ENCODE measurements at regions not wholly inside any gene's neighbourhood (a gene's known extent, or its start where the extent isn't known, plus 50 kb on each side); places are given as distances from the start of the nearest gene placed in this dataset.

DNA sequence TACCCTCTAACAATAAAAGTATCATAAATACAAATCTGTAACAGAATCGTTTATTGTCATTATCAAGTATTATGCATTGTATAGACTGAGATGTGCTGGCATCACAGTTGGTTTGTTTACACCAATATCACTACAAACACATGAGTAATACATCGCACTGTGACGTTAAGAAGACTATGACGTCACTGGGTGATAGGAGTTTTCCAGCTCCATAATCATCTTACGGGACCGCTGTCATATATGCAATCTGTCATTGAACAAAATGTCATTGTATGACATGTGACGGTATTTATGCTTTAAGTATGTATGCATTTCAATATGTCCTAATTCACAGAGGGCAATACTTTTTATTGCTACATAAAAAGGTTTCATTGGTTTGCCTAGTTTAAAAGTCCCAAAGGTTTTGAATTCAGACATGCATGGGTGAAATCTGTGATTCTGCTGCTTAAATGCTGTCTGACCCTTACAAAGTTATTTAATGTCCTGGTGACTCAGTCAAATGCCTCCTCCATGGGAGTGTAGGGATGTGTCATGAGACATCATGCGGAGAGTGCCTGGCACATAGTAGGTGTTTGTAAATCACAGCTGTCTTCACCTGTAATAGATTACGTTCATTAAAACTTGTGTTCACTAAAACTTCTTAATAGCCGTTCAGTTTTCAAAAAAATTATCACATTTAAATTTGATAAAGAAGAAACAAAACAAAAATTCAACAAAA, 160.7 kb upstream of the PDE10A start:
- no peak for TF ChIP-seq POLR2AphosphoS5 (IDR thresholded peaks at IDR 0.05; ENCODE audit: low read depth, low read length)
- no peak for TF ChIP-seq SIN3A (IDR thresholded peaks at IDR 0.05; ENCODE audit: borderline replicate concordance, insufficient read depth, low read depth, low read length)

Data from Panc1 (cell line).